ENCODE measurements at regions not wholly inside any gene's neighbourhood (a gene's known extent, or its start where the extent isn't known, plus 50 kb on each side); places are given as distances from the start of the nearest gene placed in this dataset.

GRCh38 chr17:27386206-27387075 is 69.8 kb upstream of the KSR1 start:
- Histone ChIP-seq H3K4me1 (ENCODE audit: control insufficient read depth in 3 of 3, insufficient read depth in 2 of 3, low read depth in 1 of 3, low read length in 2 of 3) (no peaks in the 10 kb centered on the region), H3K27me3 (ENCODE audit: control insufficient read depth in 3 of 3, insufficient read depth in 3 of 3, low read length in 3 of 3) (no peaks in the 10 kb centered on the region), H3K9me3 (ENCODE audit: control insufficient read depth in 2 of 2, insufficient read depth in 1 of 2, low read depth in 1 of 2, low read length in 1 of 2) (no peaks in the 10 kb centered on the region), H3K36me3 (ENCODE audit: control insufficient read depth in 3 of 3, insufficient read depth in 2 of 3, low read depth in 1 of 3, low read length in 3 of 3) (no peaks in the 10 kb centered on the region), H3K4me3 (ENCODE audit: low read depth in 1 of 3, low read length in 3 of 3) (no peak overlapping the region), H3K27ac (ENCODE audit: low read depth in 1 of 3, low read length in 2 of 3) (no peak overlapping the region)
- 91 to 94% (median 93%) methylated on average over 12 of the region's 12 CpGs for WGBS, 3 donors
- FAIRE-seq (no peak), DNase-seq (no peak)

- FAIRE-seq (no peak), DNase-seq (no peak)
- Histone ChIP-seq H3K4me1 (ENCODE audit: control insufficient read depth in 3 of 3, insufficient read depth in 2 of 3, low read depth in 1 of 3, low read length in 2 of 3) (no peaks in the 10 kb centered on the region), H3K27me3 (ENCODE audit: control insufficient read depth in 3 of 3, insufficient read depth in 3 of 3, low read length in 3 of 3) (no peaks in the 10 kb centered on the region), H3K27ac (ENCODE audit: low read depth in 1 of 3, low read length in 2 of 3) (no peak overlapping the region), H3K9me3 (ENCODE audit: control insufficient read depth in 2 of 2, insufficient read depth in 1 of 2, low read depth in 1 of 2, low read length in 1 of 2) (no peaks in the 10 kb centered on the region), H3K4me3 (ENCODE audit: low read depth in 1 of 3, low read length in 3 of 3) (no peak overlapping the region), H3K36me3 (ENCODE audit: control insufficient read depth in 3 of 3, insufficient read depth in 2 of 3, low read depth in 1 of 3, low read length in 3 of 3) (no peaks in the 10 kb centered on the region)
- WGBS, 3 donors, result 89 to 100% (median 91%) methylated on average over 4 of the region's 4 CpGs
Measured at GRCh38 chr17:27389542-27390140, 66.6 kb upstream of the KSR1 start.

- Histone ChIP-seq H3K9me3 (ENCODE audit: control insufficient read depth in 2 of 2, insufficient read depth in 1 of 2, low read depth in 1 of 2, low read length in 1 of 2) (no peaks in the 10 kb centered on the region), H3K27me3 (ENCODE audit: control insufficient read depth in 3 of 3, insufficient read depth in 3 of 3, low read length in 3 of 3) (no peaks in the 10 kb centered on the region), H3K27ac (ENCODE audit: low read depth in 1 of 3, low read length in 2 of 3) (no peak overlapping the region), H3K4me3 (ENCODE audit: low read depth in 1 of 3, low read length in 3 of 3) (no peak overlapping the region), H3K4me1 (ENCODE audit: control insufficient read depth in 3 of 3, insufficient read depth in 2 of 3, low read depth in 1 of 3, low read length in 2 of 3) (no peaks in the 10 kb centered on the region), H3K36me3 (ENCODE audit: control insufficient read depth in 3 of 3, insufficient read depth in 2 of 3, low read depth in 1 of 3, low read length in 3 of 3) (no peaks in the 10 kb centered on the region)
- FAIRE-seq (no peak), DNase-seq (no peak)
- 89 to 91% (median 90%) methylated on average over 8 of the region's 8 CpGs for WGBS, 3 donors
Measured at GRCh38 chr17:27390540-27390939, 65.7 kb upstream of the KSR1 start.

- Histone ChIP-seq H3K9me3 (ENCODE audit: control insufficient read depth in 2 of 2, insufficient read depth in 1 of 2, low read depth in 1 of 2, low read length in 1 of 2) (no peaks in the 10 kb centered on the region), H3K27ac (ENCODE audit: low read depth in 1 of 3, low read length in 2 of 3) (no peak overlapping the region), H3K4me3 (ENCODE audit: low read depth in 1 of 3, low read length in 3 of 3) (no peak overlapping the region), H3K27me3 (ENCODE audit: control insufficient read depth in 3 of 3, insufficient read depth in 3 of 3, low read length in 3 of 3) (peaks cover 0 to 2% (median 0%) of the 10 kb centered on the region in 3 donors), H3K4me1 (ENCODE audit: control insufficient read depth in 3 of 3, insufficient read depth in 2 of 3, low read depth in 1 of 3, low read length in 2 of 3) (no peaks in the 10 kb centered on the region), H3K36me3 (ENCODE audit: control insufficient read depth in 3 of 3, insufficient read depth in 2 of 3, low read depth in 1 of 3, low read length in 3 of 3) (no peaks in the 10 kb centered on the region)
- no peak for DNase-seq
- WGBS, 3 donors, result 57 to 87% (median 80%) methylated on average over 1 of the region's 1 CpG
- no peak for FAIRE-seq
Measured at GRCh38 chr17:27391427-27391826, 64.8 kb upstream of the KSR1 start.

- FAIRE-seq (no peak), DNase-seq (no peak)
- H3K9me3 ChIP-seq (ENCODE audit: control insufficient read depth in 2 of 2, insufficient read depth in 1 of 2, low read depth in 1 of 2, low read length in 1 of 2), result no peaks in the 10 kb centered on the region
- peaks cover 0 to 2% (median 0%) of the 10 kb centered on the region in 3 donors for H3K27me3 ChIP-seq (ENCODE audit: control insufficient read depth in 3 of 3, insufficient read depth in 3 of 3, low read length in 3 of 3)
- no peak overlapping the region for H3K4me3 ChIP-seq (ENCODE audit: low read depth in 1 of 3, low read length in 3 of 3)
- H3K36me3 ChIP-seq (ENCODE audit: control insufficient read depth in 3 of 3, insufficient read depth in 2 of 3, low read depth in 1 of 3, low read length in 3 of 3), result no peaks in the 10 kb centered on the region
- H3K27ac ChIP-seq (ENCODE audit: low read depth in 1 of 3, low read length in 2 of 3), result no peak overlapping the region
- WGBS, 3 donors, result 67 to 100% (median 77%) methylated on average over 1 of the region's 1 CpG
- H3K4me1 ChIP-seq (ENCODE audit: control insufficient read depth in 3 of 3, insufficient read depth in 2 of 3, low read depth in 1 of 3, low read length in 2 of 3), result no peaks in the 10 kb centered on the region
Measured at GRCh38 chr17:27396045-27396444, 60.2 kb upstream of the KSR1 start.

- DNase-seq (no peak), FAIRE-seq (no peak)
- 16 to 21% (median 18%) methylated on average over 1 of the region's 1 CpG for WGBS, 3 donors
- Histone ChIP-seq H3K9me3 (ENCODE audit: control insufficient read depth in 2 of 2, insufficient read depth in 1 of 2, low read depth in 1 of 2, low read length in 1 of 2) (no peaks in the 10 kb centered on the region), H3K27me3 (ENCODE audit: control insufficient read depth in 3 of 3, insufficient read depth in 3 of 3, low read length in 3 of 3) (peaks cover 0 to 2% (median 0%) of the 10 kb centered on the region in 3 donors), H3K27ac (ENCODE audit: low read depth in 1 of 3, low read length in 2 of 3) (no peak overlapping the region), H3K36me3 (ENCODE audit: control insufficient read depth in 3 of 3, insufficient read depth in 2 of 3, low read depth in 1 of 3, low read length in 3 of 3) (no peaks in the 10 kb centered on the region), H3K4me1 (ENCODE audit: control insufficient read depth in 3 of 3, insufficient read depth in 2 of 3, low read depth in 1 of 3, low read length in 2 of 3) (no peaks in the 10 kb centered on the region), H3K4me3 (ENCODE audit: low read depth in 1 of 3, low read length in 3 of 3) (no peak overlapping the region)
Measured at GRCh38 chr17:27396941-27397340, 59.3 kb upstream of the KSR1 start.

- no peak for FAIRE-seq
Measured at GRCh38 chr17:27398691-27399090, 57.6 kb upstream of the KSR1 start.

GRCh38 chr17:27400991-27401390 is 55.3 kb upstream of the KSR1 start:
- no peak for FAIRE-seq
- no peak overlapping the region for H3K27ac ChIP-seq (ENCODE audit: low read depth in 1 of 3, low read length in 2 of 3)
- no peaks in the 10 kb centered on the region for H3K36me3 ChIP-seq (ENCODE audit: control insufficient read depth in 3 of 3, insufficient read depth in 2 of 3, low read depth in 1 of 3, low read length in 3 of 3)
- H3K27me3 ChIP-seq (ENCODE audit: control insufficient read depth in 3 of 3, insufficient read depth in 3 of 3, low read length in 3 of 3), result peaks cover 0 to 1% (median 0%) of the 10 kb centered on the region in 3 donors
- H3K4me3 ChIP-seq (ENCODE audit: low read depth in 1 of 3, low read length in 3 of 3), result no peak overlapping the region
- no peak for DNase-seq
- WGBS, 3 donors, result 87 to 93% (median 92%) methylated on average over 6 of the region's 6 CpGs
- no peaks in the 10 kb centered on the region for H3K9me3 ChIP-seq (ENCODE audit: control insufficient read depth in 2 of 2, insufficient read depth in 1 of 2, low read depth in 1 of 2, low read length in 1 of 2)
- H3K4me1 ChIP-seq (ENCODE audit: control insufficient read depth in 3 of 3, insufficient read depth in 2 of 3, low read depth in 1 of 3, low read length in 2 of 3), result no peaks in the 10 kb centered on the region

More at GRCh38 chr17:27398691-27399090, 57.6 kb upstream of the KSR1 start:
- no peak overlapping the region for H3K4me3 ChIP-seq (ENCODE audit: low read depth in 1 of 3, low read length in 3 of 3)
- H3K36me3 ChIP-seq (ENCODE audit: control insufficient read depth in 3 of 3, insufficient read depth in 2 of 3, low read depth in 1 of 3, low read length in 3 of 3), result no peaks in the 10 kb centered on the region
- H3K27ac ChIP-seq (ENCODE audit: low read depth in 1 of 3, low read length in 2 of 3), result no peak overlapping the region
- DNase-seq, result no peak
- no peaks in the 10 kb centered on the region for H3K4me1 ChIP-seq (ENCODE audit: control insufficient read depth in 3 of 3, insufficient read depth in 2 of 3, low read depth in 1 of 3, low read length in 2 of 3)
- H3K9me3 ChIP-seq (ENCODE audit: control insufficient read depth in 2 of 2, insufficient read depth in 1 of 2, low read depth in 1 of 2, low read length in 1 of 2), result no peaks in the 10 kb centered on the region
- peaks cover 0 to 2% (median 0%) of the 10 kb centered on the region in 3 donors for H3K27me3 ChIP-seq (ENCODE audit: control insufficient read depth in 3 of 3, insufficient read depth in 3 of 3, low read length in 3 of 3)
- 56 to 60% (median 57%) methylated on average over 2 of the region's 2 CpGs for WGBS, 3 donors

All from small intestine (tissue), 7 donors.